Spleen (tissue), 11 donors: ENCODE measurements at regions not wholly inside any gene's neighbourhood (a gene's known extent, or its start where the extent isn't known, plus 50 kb on each side); places are given as distances from the start of the nearest gene placed in this dataset.

Experiments
- DNase-seq: peaks from one replicate; pipeline ENCODE4 v3.0.0-alpha.2; 2020
- H3K27ac ChIP-seq, 8 donors: fragments of 200-600 bp; sonication (generic) in 7 of 8; 1 replicate in 4 of 8; 2 replicates in 4 of 8; pipeline versions ENCODE4 v1.5.0 to v1.8.0; 2016 to 2021; ENCODE audit warnings: inconsistent platforms in 4 of 8, mild to moderate bottlenecking in 4 of 8, moderate library complexity in 1 of 8
- H3K27me3 ChIP-seq, 7 donors: fragments of 200-600 bp; sonication (generic) in 6 of 7; replicated peaks in 1 of 7; 1 replicate in 4 of 7; 2 replicates in 3 of 7; pipeline versions ENCODE4 v1.5.0 to v1.8.0; 2016 to 2021; ENCODE audit warnings: inconsistent platforms in 3 of 7, mild to moderate bottlenecking in 1 of 7
- H3K36me3 ChIP-seq, 6 donors: fragments of 200-600 bp; sonication (generic) in 5 of 6; 1 replicate in 4 of 6; 2 replicates in 2 of 6; pipeline versions ENCODE4 v1.5.0 to v1.8.0; 2016 to 2021; ENCODE audit warnings: inconsistent platforms in 2 of 6
- H3K4me1 ChIP-seq, 6 donors: fragments of 200-600 bp; sonication (generic) in 5 of 6; 1 replicate in 3 of 6; 2 replicates in 3 of 6; pipeline versions ENCODE4 v1.5.0 to v1.8.0; 2016 to 2021; ENCODE audit warnings: inconsistent platforms in 3 of 6
- H3K4me3 ChIP-seq, 8 donors: fragments of 200-600 bp; sonication (generic) in 7 of 8; 1 replicate in 4 of 8; 2 replicates in 4 of 8; pipeline versions ENCODE4 v1.5.0 to v1.8.0; 2016 to 2021; ENCODE audit warnings: inconsistent platforms in 4 of 8, mild to moderate bottlenecking in 4 of 8, moderate library complexity in 2 of 8
- H3K9me3 ChIP-seq, 8 donors: fragments of 200-600 bp; sonication (generic) in 7 of 8; 1 replicate in 4 of 8; 2 replicates in 4 of 8; pipeline versions ENCODE4 v1.5.0 to v1.8.0; 2016 to 2021; ENCODE audit warnings: inconsistent platforms in 4 of 8
- CTCF ChIP-seq, 11 experiments: fragments of 200-600 bp in 7 of 11; fragments of 450-650 bp in 4 of 11; sonication (generic) in 4 of 11; IDR thresholded peaks in 8 of 11; conservative IDR thresholded peaks in 3 of 11; 1 replicate in 7 of 11; 2 replicates in 4 of 11; pipeline versions ENCODE4 v1.4.0 to v1.8.0; 2016 to 2021; ENCODE audit warnings: antibody characterized with exemption in 11 of 11, inconsistent platforms in 4 of 11, mild to moderate bottlenecking in 1 of 11
- POLR2A ChIP-seq, 3 donors: fragments of 450-650 bp; IDR thresholded peaks; one replicate each; pipeline ENCODE4 v1.5.1; 2017; ENCODE audit warnings: antibody characterized with exemption in 3 of 3, mild to moderate bottlenecking in 1 of 3
- POLR2AphosphoS5 ChIP-seq, 3 donors: sonication (generic); formaldehyde crosslinking; IDR thresholded peaks; one replicate each; pipeline ENCODE4 v1.5.1; 2017; ENCODE audit warnings: antibody characterized with exemption in 3 of 3
- WGBS, 5 donors: extraction: QIAGEN DNeasy Blood & Tissue Kit in 3 of 5; methylation state at CpG; one replicate each; pipeline versions ENCODE4 v1.1.5 to v1.1.7; 2013 to 2018; 5-methylcytosine and 5-hydroxymethylcytosine counted together
- intact Hi-C: fragments of 100-400 bp; cut with DNase I; formaldehyde crosslinking; loops from one replicate; pipeline ENCODE4 v1.15.0; 2023; ENCODE audit warnings: low total_unique reads
- donor health status: healthy with polysubstance abuse.
- donor health status: DM: no; HTN: no; CAD: no; lungs with moderate emphysema.
- donor health status: DM: no; HTN: no; CAD: no.
- donor health status: Bipolar disorder and iron deficiency.
- donor health status: healthy.
- donor health status: DM: no; HTN: no; CAD: no.
- donor health status: DM: yes; HTN: yes; CAD: no.

- no peak overlapping the region for H3K27ac ChIP-seq
- H3K4me3 ChIP-seq: no peak overlapping the region
- 44 to 65% (median 46%) methylated on average over 4 of the region's 4 CpGs for WGBS, 5 donors
- H3K27me3 ChIP-seq: no peaks in the 10 kb centered on the region
- peaks cover 0 to 16% (median 0%) of the 10 kb centered on the region in 8 donors for H3K9me3 ChIP-seq
- intact Hi-C loops: no loop called here
- no peaks in the 10 kb centered on the region for H3K36me3 ChIP-seq
- TF ChIP-seq POLR2A (IDR thresholded peaks at IDR 0.05): no peak
- TF ChIP-seq CTCF (IDR thresholded peaks at IDR 0.05 in 8 of 11, conservative IDR thresholded peaks at IDR 0.05 in 3 of 11): no peak
- TF ChIP-seq POLR2AphosphoS5 (IDR thresholded peaks at IDR 0.05): no peak
- H3K4me1 ChIP-seq: no peaks in the 10 kb centered on the region
- no peak for DNase-seq
Measured at GRCh38 chr4:29051381-29051965, 1668.7 kb upstream of the PCDH7 start.

GRCh38 chr4:29052266-29052665 is 1667.9 kb upstream of the PCDH7 start:
- H3K4me1 ChIP-seq: no peaks in the 10 kb centered on the region
- no peaks in the 10 kb centered on the region for H3K36me3 ChIP-seq
- peaks cover 0 to 11% (median 0%) of the 10 kb centered on the region in 8 donors for H3K9me3 ChIP-seq
- no peaks in the 10 kb centered on the region for H3K27me3 ChIP-seq
- no peak for DNase-seq
- intact Hi-C loops: no loop called here
- no peak overlapping the region for H3K4me3 ChIP-seq
- H3K27ac ChIP-seq: no peak overlapping the region
- 73 to 82% (median 80%) methylated on average over 4 of the region's 4 CpGs for WGBS, 5 donors
- TF ChIP-seq CTCF (IDR thresholded peaks at IDR 0.05 in 8 of 11, conservative IDR thresholded peaks at IDR 0.05 in 3 of 11) (no peak), POLR2AphosphoS5 (IDR thresholded peaks at IDR 0.05) (no peak), POLR2A (IDR thresholded peaks at IDR 0.05) (no peak)

GRCh38 chr4:29058531-29058930 is 1661.6 kb upstream of the PCDH7 start:
- WGBS, 5 donors: 59 to 80% (median 69%) methylated on average over 2 of the region's 2 CpGs
- no peaks in the 10 kb centered on the region for H3K4me1 ChIP-seq
- no peak overlapping the region for H3K27ac ChIP-seq
- intact Hi-C loops: no loop called here
- H3K4me3 ChIP-seq: no peak overlapping the region
- DNase-seq: no peak
- no peaks in the 10 kb centered on the region for H3K36me3 ChIP-seq
- TF ChIP-seq POLR2AphosphoS5 (IDR thresholded peaks at IDR 0.05) (no peak), CTCF (IDR thresholded peaks at IDR 0.05 in 8 of 11, conservative IDR thresholded peaks at IDR 0.05 in 3 of 11) (no peak), POLR2A (IDR thresholded peaks at IDR 0.05) (no peak)
- no peaks in the 10 kb centered on the region for H3K27me3 ChIP-seq
- H3K9me3 ChIP-seq: no peaks in the 10 kb centered on the region

- Histone ChIP-seq H3K36me3 (no peaks in the 10 kb centered on the region), H3K4me3 (no peak overlapping the region), H3K27me3 (no peaks in the 10 kb centered on the region), H3K4me1 (no peaks in the 10 kb centered on the region), H3K9me3 (peaks cover 0 to 35% (median 25%) of the 10 kb centered on the region in 8 donors), H3K27ac (no peak overlapping the region)
- no peak for TF ChIP-seq POLR2A (IDR thresholded peaks at IDR 0.05)
- TF ChIP-seq CTCF (IDR thresholded peaks at IDR 0.05 in 8 of 11, conservative IDR thresholded peaks at IDR 0.05 in 3 of 11): no peak
- no peak for TF ChIP-seq POLR2AphosphoS5 (IDR thresholded peaks at IDR 0.05)
- WGBS, 5 donors: 59 to 80% (median 71%) methylated on average over 2 of the region's 2 CpGs
- intact Hi-C loops: no loop called here
- no peak for DNase-seq
Measured at GRCh38 chr4:29066861-29067260, 1653.3 kb upstream of the PCDH7 start.
